HCT116 (cell line): ENCODE measurements at regions not wholly inside any gene's neighbourhood (a gene's known extent, or its start where the extent isn't known, plus 50 kb on each side); places are given as distances from the start of the nearest gene placed in this dataset.

Experiments used
- ATAC-seq: fragments of 200-7000 bp; cut with Tn5 transposase; 2 replicates; pipeline ENCODE4 v1.9.1; 2020; ENCODE audit warnings: mild to moderate bottlenecking, moderate library complexity
- BruUV-seq: library from RNA; stranded (reverse); fragments of 400-500 nt; replicated peaks from 2 replicates; lab custom pipeline; 2021; lab: Mats Ljungman, UMichigan
- CTCF ChIA-PET: fragments of 300-600 bp; sonication (Branson Sonifier 250); formaldehyde crosslinking; loops from one replicate; lab custom pipeline; 2021; ENCODE audit warnings: antibody characterized with exemption; lab: Charles Lee
- POLR2A ChIA-PET: fragments of 300-600, 350-600 bp; sonication (Branson Sonifier 250); formaldehyde crosslinking; loops from one replicate; lab custom pipeline; 2021; ENCODE audit warnings: antibody characterized with exemption; lab: Charles Lee
- RAD21 ChIA-PET, 2 experiments: fragments of 300-600 bp; sonication (Branson Sonifier 250); formaldehyde crosslinking; loops; one replicate each; lab custom pipeline; 2023; ENCODE audit warnings: low total read pairs in 2 of 2; ENCODE audit not compliant: uncharacterized antibody in 2 of 2, unreplicated experiment in 2 of 2, low non-redundant PET in 1 of 2; lab: Charles Lee
- DNase-seq: peaks from one replicate; pipeline ENCODE4 v3.0.0-alpha.2; 2010; ENCODE audit warnings: low read depth, low spot score
- H2AFZ ChIP-seq: fragments of 200-600 bp; shearing (Covaris generic), sonication (generic); 2 replicates; pipeline ENCODE4 v1.6.1; 2017; ENCODE audit warnings: low read depth, mixed run types, mixed read lengths, antibody characterized with exemption, low read length; ENCODE audit not compliant: poor library complexity, severe bottlenecking
- H3K27ac ChIP-seq: 2 replicates; pipeline ENCODE4 v1.5.1; 2012; ENCODE audit warnings: low read depth, low read length
- H3K27me3 ChIP-seq: fragments of 200-600 bp; sonication (generic); 2 replicates; pipeline ENCODE4 v1.6.1; 2016; ENCODE audit warnings: mixed run types, low read length, mixed read lengths; ENCODE audit not compliant: insufficient read depth
- H3K36me3 ChIP-seq, 2 experiments: fragments of 200-500 bp in 1 of 2; fragments of 200-600 bp in 1 of 2; sonication (Bioruptor generic) in 1 of 2; sonication (generic) in 1 of 2; 2 replicates each; pipeline versions ENCODE4 v1.5.1 to v1.6.1; 2014 to 2016; ENCODE audit warnings: low read length in 2 of 2, inconsistent platforms in 1 of 2, mixed read lengths in 1 of 2, mixed run types in 1 of 2; ENCODE audit not compliant: insufficient read depth in 2 of 2, control insufficient read depth in 1 of 2
- H3K4me1 ChIP-seq, 2 experiments: fragments of 200-600 bp in 1 of 2; sonication (generic) in 1 of 2; 2 replicates each; pipeline versions ENCODE4 v1.5.1 to v1.6.1; 2012 to 2017; ENCODE audit warnings: low read length in 2 of 2, inconsistent platforms in 1 of 2, mild to moderate bottlenecking in 1 of 2, mixed read lengths in 1 of 2, mixed run types in 1 of 2, moderate library complexity in 1 of 2; ENCODE audit not compliant: insufficient read depth in 2 of 2, control insufficient read depth in 1 of 2
- H3K4me2 ChIP-seq: fragments of 200-600 bp; sonication (generic); 2 replicates; pipeline ENCODE4 v1.6.1; 2017; ENCODE audit warnings: mixed run types, low read length, mixed read lengths
- H3K4me3 ChIP-seq, 2 experiments: fragments of 200-600 bp in 1 of 2; sonication (generic) in 1 of 2; replicated peaks in 1 of 2; 2 replicates each; pipeline ENCODE4 v1.5.1; 2011 to 2016; ENCODE audit warnings: low read length in 2 of 2, control low read depth in 1 of 2, low read depth in 1 of 2, mild to moderate bottlenecking in 1 of 2, mixed read lengths in 1 of 2, mixed run types in 1 of 2
- H3K79me2 ChIP-seq: fragments of 200-600 bp; sonication (generic); 2 replicates; pipeline ENCODE4 v1.6.1; 2017; ENCODE audit warnings: mild to moderate bottlenecking, mixed run types, low read length, moderate library complexity, mixed read lengths; ENCODE audit not compliant: insufficient read depth
- H3K9ac ChIP-seq: fragments of 200-600 bp; sonication (generic); 2 replicates; pipeline ENCODE4 v1.6.1; 2016; ENCODE audit warnings: low read length, mixed read lengths
- H3K9me2 ChIP-seq: fragments of 200-600 bp; sonication (generic), shearing (Covaris generic); 2 replicates; pipeline ENCODE4 v1.6.1; 2017; ENCODE audit warnings: mixed run types, mild to moderate bottlenecking, moderate library complexity; ENCODE audit not compliant: insufficient read depth
- H3K9me3 ChIP-seq, 2 experiments: fragments of 200-500 bp in 1 of 2; fragments of 200-600 bp in 1 of 2; sonication (Bioruptor generic) in 1 of 2; sonication (generic) in 1 of 2; 2 replicates each; pipeline ENCODE4 v1.6.1; 2014 to 2017; ENCODE audit warnings: low read length in 2 of 2, mixed read lengths in 2 of 2, inconsistent platforms in 1 of 2, low read depth in 1 of 2, mild to moderate bottlenecking in 1 of 2, mixed run types in 1 of 2, moderate library complexity in 1 of 2; ENCODE audit not compliant: control insufficient read depth in 1 of 2, insufficient read depth in 1 of 2
- H4K20me1 ChIP-seq: fragments of 200-600 bp; sonication (generic), shearing (Covaris generic); 2 replicates; pipeline ENCODE4 v1.6.1; 2017; ENCODE audit warnings: mixed run types, mild to moderate bottlenecking, moderate library complexity; ENCODE audit not compliant: insufficient read depth
- ATF3 ChIP-seq: IDR thresholded peaks from 2 replicates; pipeline ENCODE4 v1.6.1; 2012
- ELF1 ChIP-seq: IDR thresholded peaks from 2 replicates; pipeline ENCODE4 v1.6.1; 2012; ENCODE audit warnings: low read depth, borderline replicate concordance
- SIN3A ChIP-seq: IDR thresholded peaks from 2 replicates; pipeline ENCODE4 v1.6.1; 2012; ENCODE audit warnings: low read depth
- SP1 ChIP-seq: IDR thresholded peaks from 2 replicates; pipeline ENCODE4 v1.6.1; 2012; ENCODE audit warnings: low read depth
- intact Hi-C: fragments of 100-400 bp; cut with micrococcal nuclease; formaldehyde crosslinking; loops from 2 replicates; pipeline ENCODE4 v1.10.0; 2022
- TF ChIP-seq, protein P1 (sequence below), 3 experiments: fragments of 200-600 bp in 1 of 3; sonication (generic) in 1 of 3; IDR thresholded peaks in 2 of 3; conservative IDR thresholded peaks in 1 of 3; 2 replicates each; pipeline ENCODE4 v1.5.1; 2012 to 2017; ENCODE audit warnings: low read depth in 2 of 3, low read length in 2 of 3, antibody characterized with exemption in 1 of 3, borderline replicate concordance in 1 of 3, control low read depth in 1 of 3, mild to moderate bottlenecking in 1 of 3, mixed read lengths in 1 of 3, mixed run types in 1 of 3, moderate library complexity in 1 of 3; ENCODE audit not compliant: insufficient read depth in 1 of 3
- TF ChIP-seq, protein P2 (sequence below): IDR thresholded peaks from 2 replicates; pipeline ENCODE4 v1.6.1; 2012; ENCODE audit warnings: low read depth

DNA sequence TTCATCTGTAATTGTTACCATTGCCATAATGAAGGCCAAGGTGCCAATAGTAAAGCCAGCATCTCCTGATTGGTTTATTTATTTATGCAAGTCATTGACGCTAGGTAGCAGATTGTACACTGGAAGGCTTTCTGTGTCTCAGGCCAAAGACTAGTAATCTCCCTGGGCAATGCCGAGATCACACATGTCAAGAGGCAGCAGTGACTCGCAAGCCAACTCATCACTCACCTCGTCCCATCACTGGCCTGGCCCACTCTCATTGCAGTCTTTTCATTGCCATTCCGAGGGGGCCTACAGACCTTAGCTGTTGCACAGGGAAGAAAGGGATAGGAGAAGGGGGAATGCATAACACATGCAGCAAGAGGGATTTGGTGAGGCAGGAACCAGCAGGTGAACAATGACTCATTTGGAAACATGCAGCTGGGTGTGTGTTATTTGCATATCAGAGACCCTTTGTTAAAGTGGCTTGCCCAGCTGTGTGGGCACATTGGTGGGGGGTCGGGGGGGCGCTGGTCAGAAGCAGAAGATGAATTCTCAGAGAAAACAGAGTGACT, 448.7 kb upstream of the HNRNPA3 start:
- ATAC-seq (no peak), DNase-seq (no peak)
- Histone ChIP-seq H3K27me3 (peaks cover 58% of the 10 kb centered on the region), H4K20me1 (no peaks in the 10 kb centered on the region), H3K4me3 (no peak overlapping the region), H3K9ac (no peak overlapping the region), H3K9me2 (no peaks in the 10 kb centered on the region), H3K4me2 (no peak overlapping the region)
- no TSS peak for BruUV-seq
- CTCF ChIA-PET: no interaction called here
- no peak for TF ChIP-seq ELF1
- no peak for TF ChIP-seq SP1
- TF ChIP-seq, all 23 proteins: peak for 0
- ChIA-PET POLR2A (no interaction called here), RAD21 (no interaction called here)
- Histone ChIP-seq H3K36me3 (no peaks in the 10 kb centered on the region), H3K79me2 (no peaks in the 10 kb centered on the region), H3K4me1 (no peaks in the 10 kb centered on the region), H3K27ac (no peak overlapping the region), H2AFZ (no peak overlapping the region), H3K9me3 (no peaks in the 10 kb centered on the region)
- intact Hi-C loops: no loop called here

DNA sequence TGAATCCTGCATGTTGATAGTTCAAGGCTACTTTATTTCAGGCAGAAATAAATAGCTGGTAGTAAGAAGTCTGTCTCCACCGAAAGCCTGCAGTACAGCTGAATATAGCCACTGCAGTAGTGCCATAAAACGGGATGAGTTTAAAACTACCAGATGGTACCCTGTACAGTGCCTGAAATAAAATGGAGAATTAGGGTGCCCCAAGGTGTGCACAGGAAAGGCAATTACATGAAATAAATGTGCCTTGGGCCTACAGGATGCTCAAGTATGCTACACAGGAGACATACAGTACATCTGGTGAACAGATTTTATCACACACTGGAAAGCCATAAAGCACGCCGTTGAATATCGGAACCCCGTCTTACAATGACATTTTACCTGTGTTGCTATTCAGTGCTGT, 447.7 kb upstream of the HNRNPA3 start:
- intact Hi-C loops: no loop called here
- H2AFZ ChIP-seq: no peak overlapping the region
- TF ChIP-seq SIN3A: no peak
- TF ChIP-seq ATF3: no peak
- TF ChIP-seq, protein P1, sequence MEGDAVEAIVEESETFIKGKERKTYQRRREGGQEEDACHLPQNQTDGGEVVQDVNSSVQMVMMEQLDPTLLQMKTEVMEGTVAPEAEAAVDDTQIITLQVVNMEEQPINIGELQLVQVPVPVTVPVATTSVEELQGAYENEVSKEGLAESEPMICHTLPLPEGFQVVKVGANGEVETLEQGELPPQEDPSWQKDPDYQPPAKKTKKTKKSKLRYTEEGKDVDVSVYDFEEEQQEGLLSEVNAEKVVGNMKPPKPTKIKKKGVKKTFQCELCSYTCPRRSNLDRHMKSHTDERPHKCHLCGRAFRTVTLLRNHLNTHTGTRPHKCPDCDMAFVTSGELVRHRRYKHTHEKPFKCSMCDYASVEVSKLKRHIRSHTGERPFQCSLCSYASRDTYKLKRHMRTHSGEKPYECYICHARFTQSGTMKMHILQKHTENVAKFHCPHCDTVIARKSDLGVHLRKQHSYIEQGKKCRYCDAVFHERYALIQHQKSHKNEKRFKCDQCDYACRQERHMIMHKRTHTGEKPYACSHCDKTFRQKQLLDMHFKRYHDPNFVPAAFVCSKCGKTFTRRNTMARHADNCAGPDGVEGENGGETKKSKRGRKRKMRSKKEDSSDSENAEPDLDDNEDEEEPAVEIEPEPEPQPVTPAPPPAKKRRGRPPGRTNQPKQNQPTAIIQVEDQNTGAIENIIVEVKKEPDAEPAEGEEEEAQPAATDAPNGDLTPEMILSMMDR (IDR thresholded peaks at IDR 0.05 in 2 of 3, conservative IDR thresholded peaks at IDR 0.05 in 1 of 3; ENCODE audit: borderline replicate concordance in 1 of 3, insufficient read depth in 1 of 3, low read depth in 2 of 3, low read length in 2 of 3): no peak
- TF ChIP-seq, protein P2, sequence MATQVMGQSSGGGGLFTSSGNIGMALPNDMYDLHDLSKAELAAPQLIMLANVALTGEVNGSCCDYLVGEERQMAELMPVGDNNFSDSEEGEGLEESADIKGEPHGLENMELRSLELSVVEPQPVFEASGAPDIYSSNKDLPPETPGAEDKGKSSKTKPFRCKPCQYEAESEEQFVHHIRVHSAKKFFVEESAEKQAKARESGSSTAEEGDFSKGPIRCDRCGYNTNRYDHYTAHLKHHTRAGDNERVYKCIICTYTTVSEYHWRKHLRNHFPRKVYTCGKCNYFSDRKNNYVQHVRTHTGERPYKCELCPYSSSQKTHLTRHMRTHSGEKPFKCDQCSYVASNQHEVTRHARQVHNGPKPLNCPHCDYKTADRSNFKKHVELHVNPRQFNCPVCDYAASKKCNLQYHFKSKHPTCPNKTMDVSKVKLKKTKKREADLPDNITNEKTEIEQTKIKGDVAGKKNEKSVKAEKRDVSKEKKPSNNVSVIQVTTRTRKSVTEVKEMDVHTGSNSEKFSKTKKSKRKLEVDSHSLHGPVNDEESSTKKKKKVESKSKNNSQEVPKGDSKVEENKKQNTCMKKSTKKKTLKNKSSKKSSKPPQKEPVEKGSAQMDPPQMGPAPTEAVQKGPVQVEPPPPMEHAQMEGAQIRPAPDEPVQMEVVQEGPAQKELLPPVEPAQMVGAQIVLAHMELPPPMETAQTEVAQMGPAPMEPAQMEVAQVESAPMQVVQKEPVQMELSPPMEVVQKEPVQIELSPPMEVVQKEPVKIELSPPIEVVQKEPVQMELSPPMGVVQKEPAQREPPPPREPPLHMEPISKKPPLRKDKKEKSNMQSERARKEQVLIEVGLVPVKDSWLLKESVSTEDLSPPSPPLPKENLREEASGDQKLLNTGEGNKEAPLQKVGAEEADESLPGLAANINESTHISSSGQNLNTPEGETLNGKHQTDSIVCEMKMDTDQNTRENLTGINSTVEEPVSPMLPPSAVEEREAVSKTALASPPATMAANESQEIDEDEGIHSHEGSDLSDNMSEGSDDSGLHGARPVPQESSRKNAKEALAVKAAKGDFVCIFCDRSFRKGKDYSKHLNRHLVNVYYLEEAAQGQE: no peak
- no peak for DNase-seq
- H3K9me2 ChIP-seq: no peaks in the 10 kb centered on the region
- ChIA-PET POLR2A (no interaction called here), CTCF (no interaction called here), RAD21 (no interaction called here)
- H3K4me2 ChIP-seq: no peak overlapping the region
- H3K36me3 ChIP-seq: no peaks in the 10 kb centered on the region
- no peak overlapping the region for H3K9ac ChIP-seq
- no peak for ATAC-seq
- H4K20me1 ChIP-seq: no peaks in the 10 kb centered on the region
- no peak overlapping the region for H3K27ac ChIP-seq
- no TSS peak for BruUV-seq
- H3K27me3 ChIP-seq: peaks cover 52% of the 10 kb centered on the region
- no peaks in the 10 kb centered on the region for H3K4me1 ChIP-seq
- no peaks in the 10 kb centered on the region for H3K79me2 ChIP-seq
- no peaks in the 10 kb centered on the region for H3K9me3 ChIP-seq
- H3K4me3 ChIP-seq: no peak overlapping the region
